GM23248 (cell line): ENCODE measurements at regions not wholly inside any gene's neighbourhood (a gene's known extent, or its start where the extent isn't known, plus 50 kb on each side); places are given as distances from the start of the nearest gene placed in this dataset.

Source experiments
- EZH2 ChIP-seq: fragments of 200-600 bp; sonication (generic); IDR thresholded peaks from 2 replicates; pipeline ENCODE4 v1.6.1; 2018; ENCODE audit warnings: antibody characterized with exemption, mild to moderate bottlenecking; ENCODE audit not compliant: insufficient read depth, poor library complexity, severe bottlenecking
- EZH2phosphoT487 ChIP-seq: fragments of 200-600 bp; sonication (generic); IDR thresholded peaks from 2 replicates; pipeline ENCODE4 v1.6.1; 2018; ENCODE audit warnings: antibody characterized with exemption, moderate library complexity, mild to moderate bottlenecking, low read depth; ENCODE audit not compliant: insufficient read depth

DNA sequence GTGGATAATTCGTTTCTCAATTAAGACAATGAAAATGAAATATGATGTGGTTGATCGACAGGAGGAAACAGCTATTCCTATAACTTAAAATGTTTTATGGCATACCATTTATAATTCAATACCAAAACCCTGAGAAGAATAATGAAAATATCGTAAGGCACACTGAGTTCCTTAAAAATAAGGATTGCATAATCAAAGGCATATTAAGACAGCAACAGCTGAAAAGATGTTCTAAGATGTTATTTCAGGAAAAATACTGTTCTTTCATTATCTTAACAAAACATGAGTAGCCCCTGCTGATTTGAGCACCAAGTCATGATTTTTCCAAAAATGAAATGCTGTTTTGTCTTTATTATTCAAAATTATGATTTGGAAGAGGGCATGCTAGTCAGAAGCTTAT lies 189.4 kb upstream of the ALG10 start:
- TF ChIP-seq EZH2 (no peak), EZH2phosphoT487 (no peak)
